Keratinocyte (primary cell): ENCODE measurements at regions not wholly inside any gene's neighbourhood (a gene's known extent, or its start where the extent isn't known, plus 50 kb on each side); places are given as distances from the start of the nearest gene placed in this dataset.

Experiments
- DNase-seq: peaks from one replicate; pipeline ENCODE4 v3.0.0-alpha.2; 2011; ENCODE audit warnings: low read depth, missing footprints, low spot score
- FAIRE-seq: peaks from 2 replicates; lab custom pipeline; 2011; peaks lifted over from hg19 to GRCh38; lab: Jason Lieb, UNC
- H2AFZ ChIP-seq: 2 replicates; pipeline ENCODE4 v1.6.0; 2012; ENCODE audit warnings: low read length, control low read depth, inconsistent platforms; ENCODE audit not compliant: control insufficient read depth
- H3K27ac ChIP-seq: 2 replicates; pipeline ENCODE4 v1.5.1; 2011; ENCODE audit warnings: low read length; ENCODE audit not compliant: control insufficient read depth, insufficient read depth
- H3K27me3 ChIP-seq: 3 replicates; pipeline ENCODE4 v1.6.0; 2011; ENCODE audit warnings: low read length; ENCODE audit not compliant: control insufficient read depth, insufficient read depth; ENCODE audit errors: extremely low read depth
- H3K36me3 ChIP-seq, 2 experiments: 2 replicates in 1 of 2; 3 replicates in 1 of 2; pipeline ENCODE4 v1.5.1; 2011; ENCODE audit warnings: low read length in 2 of 2, mild to moderate bottlenecking in 1 of 2; ENCODE audit not compliant: control insufficient read depth in 2 of 2, insufficient read depth in 2 of 2; ENCODE audit errors: extremely low read depth in 1 of 2
- H3K4me1 ChIP-seq: 3 replicates; pipeline ENCODE4 v1.5.1; 2011; ENCODE audit warnings: low read length; ENCODE audit not compliant: control insufficient read depth, insufficient read depth; ENCODE audit errors: extremely low read depth
- H3K4me2 ChIP-seq: 3 replicates; pipeline ENCODE4 v1.6.0; 2011; ENCODE audit warnings: low read depth, low read length; ENCODE audit not compliant: control insufficient read depth, insufficient read depth; ENCODE audit errors: extremely low read depth
- H3K4me3 ChIP-seq, 3 experiments: fragments of 200-600 bp in 1 of 3; sonication (generic) in 1 of 3; 2 replicates in 2 of 3; 3 replicates in 1 of 3; pipeline ENCODE4 v1.5.1; 2011 to 2016; ENCODE audit warnings: low read length in 3 of 3, mild to moderate bottlenecking in 3 of 3, control low read depth in 2 of 3, inconsistent platforms in 1 of 3, low read depth in 1 of 3, mixed read lengths in 1 of 3, mixed run types in 1 of 3, moderate library complexity in 1 of 3; ENCODE audit not compliant: control insufficient read depth in 2 of 3, insufficient read depth in 2 of 3; ENCODE audit errors: extremely low read depth in 1 of 3
- H3K79me2 ChIP-seq: 2 replicates; pipeline ENCODE4 v1.6.0; 2012; ENCODE audit warnings: low read length; ENCODE audit not compliant: control insufficient read depth, insufficient read depth
- H3K9ac ChIP-seq: 3 replicates; pipeline ENCODE4 v1.6.0; 2011; ENCODE audit warnings: low read length; ENCODE audit not compliant: control insufficient read depth, insufficient read depth; ENCODE audit errors: extremely low read depth
- H3K9me1 ChIP-seq: 3 replicates; pipeline ENCODE4 v1.6.0; 2011; ENCODE audit warnings: low read length; ENCODE audit not compliant: control insufficient read depth, insufficient read depth; ENCODE audit errors: extremely low read depth
- H3K9me3 ChIP-seq: 2 replicates; pipeline ENCODE4 v1.5.1; 2012; ENCODE audit warnings: low read depth, low read length; ENCODE audit not compliant: control insufficient read depth
- H4K20me1 ChIP-seq: 3 replicates; pipeline ENCODE4 v1.6.0; 2011; ENCODE audit warnings: low read length; ENCODE audit not compliant: control insufficient read depth, insufficient read depth; ENCODE audit errors: extremely low read depth
- EZH2 ChIP-seq: IDR thresholded peaks from one replicate; pipeline ENCODE4 v1.6.1; 2012; ENCODE audit warnings: inconsistent platforms, mild to moderate bottlenecking, low read length, moderate library complexity
- dilution Hi-C: fragments of 300-500 bp; cut with MboI; formaldehyde crosslinking; loops from one replicate; pipeline ENCODE4 v1.7.0; 2020; ENCODE audit warnings: low sequenced_read_pairs; ENCODE audit not compliant: extremely low pct_ligation_motif_present
- TF ChIP-seq, protein P1 (sequence below), 3 experiments: IDR thresholded peaks in 1 of 3; conservative IDR thresholded peaks in 1 of 3; optimal IDR thresholded peaks in 1 of 3; 2 replicates in 2 of 3; 3 replicates in 1 of 3; pipeline versions ENCODE3 to v1.5.1; 2011; ENCODE audit warnings: low read length in 3 of 3, mild to moderate bottlenecking in 3 of 3, moderate library complexity in 2 of 3, control low read depth in 1 of 3, inconsistent platforms in 1 of 3; ENCODE audit not compliant: insufficient read depth in 2 of 3; ENCODE audit errors: extremely low read depth in 1 of 3

GRCh38 chr2:122251158-122251557 lies 495.7 kb downstream of the TSN start:
- Histone ChIP-seq H3K27ac (no peak overlapping the region), H2AFZ (no peak overlapping the region), H3K9me1 (no peaks in the 10 kb centered on the region), H3K4me2 (no peak overlapping the region), H3K27me3 (no peaks in the 10 kb centered on the region), H3K9ac (no peak overlapping the region), H3K4me3 (no peak overlapping the region), H3K36me3 (no peaks in the 10 kb centered on the region), H4K20me1 (no peaks in the 10 kb centered on the region), H3K9me3 (no peaks in the 10 kb centered on the region), H3K4me1 (no peaks in the 10 kb centered on the region), H3K79me2 (no peaks in the 10 kb centered on the region)
- dilution Hi-C loops: no loop called here
- DNase-seq (no peak), FAIRE-seq (no peak)
- TF ChIP-seq, protein P1, sequence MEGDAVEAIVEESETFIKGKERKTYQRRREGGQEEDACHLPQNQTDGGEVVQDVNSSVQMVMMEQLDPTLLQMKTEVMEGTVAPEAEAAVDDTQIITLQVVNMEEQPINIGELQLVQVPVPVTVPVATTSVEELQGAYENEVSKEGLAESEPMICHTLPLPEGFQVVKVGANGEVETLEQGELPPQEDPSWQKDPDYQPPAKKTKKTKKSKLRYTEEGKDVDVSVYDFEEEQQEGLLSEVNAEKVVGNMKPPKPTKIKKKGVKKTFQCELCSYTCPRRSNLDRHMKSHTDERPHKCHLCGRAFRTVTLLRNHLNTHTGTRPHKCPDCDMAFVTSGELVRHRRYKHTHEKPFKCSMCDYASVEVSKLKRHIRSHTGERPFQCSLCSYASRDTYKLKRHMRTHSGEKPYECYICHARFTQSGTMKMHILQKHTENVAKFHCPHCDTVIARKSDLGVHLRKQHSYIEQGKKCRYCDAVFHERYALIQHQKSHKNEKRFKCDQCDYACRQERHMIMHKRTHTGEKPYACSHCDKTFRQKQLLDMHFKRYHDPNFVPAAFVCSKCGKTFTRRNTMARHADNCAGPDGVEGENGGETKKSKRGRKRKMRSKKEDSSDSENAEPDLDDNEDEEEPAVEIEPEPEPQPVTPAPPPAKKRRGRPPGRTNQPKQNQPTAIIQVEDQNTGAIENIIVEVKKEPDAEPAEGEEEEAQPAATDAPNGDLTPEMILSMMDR (optimal IDR thresholded peaks at IDR 0.05 in 1 of 3, IDR thresholded peaks at IDR 0.05 in 1 of 3, conservative IDR thresholded peaks at IDR 0.05 in 1 of 3; ENCODE audit: extremely low read depth in 1 of 3, insufficient read depth in 2 of 3, low read length in 3 of 3): no peak
- no peak for TF ChIP-seq EZH2

GRCh38 chr2:122251566-122251965 lies 496.1 kb downstream of the TSN start:
- H3K9me3 ChIP-seq: no peaks in the 10 kb centered on the region
- H3K4me2 ChIP-seq: no peak overlapping the region
- no peaks in the 10 kb centered on the region for H3K27me3 ChIP-seq
- H3K9me1 ChIP-seq: no peaks in the 10 kb centered on the region
- H4K20me1 ChIP-seq: no peaks in the 10 kb centered on the region
- H3K79me2 ChIP-seq: no peaks in the 10 kb centered on the region
- no peak overlapping the region for H2AFZ ChIP-seq
- H3K27ac ChIP-seq: no peak overlapping the region
- FAIRE-seq: no peak
- H3K4me1 ChIP-seq: no peaks in the 10 kb centered on the region
- no peak overlapping the region for H3K4me3 ChIP-seq
- no peaks in the 10 kb centered on the region for H3K36me3 ChIP-seq
- DNase-seq: no peak
- TF ChIP-seq, protein P1 (optimal IDR thresholded peaks at IDR 0.05 in 1 of 3, IDR thresholded peaks at IDR 0.05 in 1 of 3, conservative IDR thresholded peaks at IDR 0.05 in 1 of 3; ENCODE audit: extremely low read depth in 1 of 3, insufficient read depth in 2 of 3, low read length in 3 of 3): no peak
- TF ChIP-seq EZH2: no peak
- dilution Hi-C loops: no loop called here
- H3K9ac ChIP-seq: no peak overlapping the region
